ENCODE measurements at regions not wholly inside any gene's neighbourhood (a gene's known extent, or its start where the extent isn't known, plus 50 kb on each side); places are given as distances from the start of the nearest gene placed in this dataset.

- Histone ChIP-seq H3K36me3 (ENCODE audit: control insufficient read depth in 2 of 2, extremely low read depth in 1 of 2, insufficient read depth in 2 of 2, low read length in 2 of 2) (no peaks in the 10 kb centered on the region), H2AFZ (ENCODE audit: low read depth, low read length) (no peak overlapping the region), H3K4me1 (ENCODE audit: control insufficient read depth, extremely low read depth, insufficient read depth, low read length) (no peaks in the 10 kb centered on the region), H3K9ac (replicated peaks; ENCODE audit: extremely low read depth, insufficient read depth, low read length) (no peak overlapping the region), H3K27ac (ENCODE audit: insufficient read depth, low read depth, low read length) (no peak overlapping the region), H3K27me3 (ENCODE audit: control insufficient read depth in 2 of 2, insufficient read depth in 2 of 2, low read length in 2 of 2) (no peaks in the 10 kb centered on the region), H3K9me3 (replicated peaks; ENCODE audit: control insufficient read depth, insufficient read depth, low read length) (peaks cover 2% of the 10 kb centered on the region), H4K20me1 (replicated peaks; ENCODE audit: control insufficient read depth, extremely low read depth, insufficient read depth, low read length) (no peaks in the 10 kb centered on the region), H3K79me2 (ENCODE audit: control insufficient read depth, insufficient read depth, low read length) (no peaks in the 10 kb centered on the region), H3K9me1 (replicated peaks; ENCODE audit: control insufficient read depth, extremely low read depth, insufficient read depth, low read length) (no peaks in the 10 kb centered on the region), H3K4me2 (ENCODE audit: insufficient read depth, low read length) (no peak overlapping the region), H3K4me3 (replicated peaks in 1 of 3; ENCODE audit: insufficient read depth in 1 of 3, low read depth in 1 of 3, low read length in 3 of 3) (no peak overlapping the region)
- CTCF ChIA-PET, result no interaction called here
- TF ChIP-seq FOS (IDR thresholded peaks at IDR 0.05; ENCODE audit: borderline replicate concordance, insufficient read depth, low read length), result no peak
- TF ChIP-seq EZH2 (IDR thresholded peaks at IDR 0.05; ENCODE audit: borderline replicate concordance, low read depth, low read length, severe bottlenecking), result no peak
- no peak for TF ChIP-seq POLR2AphosphoS5 (IDR thresholded peaks at IDR 0.05; ENCODE audit: insufficient read depth, low read depth, low read length)
- no peak for TF ChIP-seq GATA2 (IDR thresholded peaks at IDR 0.05; ENCODE audit: insufficient read depth, insufficient read length, low read depth, low read length)
- TF ChIP-seq POLR2A (IDR thresholded peaks at IDR 0.05; ENCODE audit: low read depth, low read length), result no peak
- no peak for TF ChIP-seq JUN (IDR thresholded peaks at IDR 0.05; ENCODE audit: borderline replicate concordance, insufficient read depth, insufficient read length, low read depth)
- TF ChIP-seq CTCF (IDR thresholded peaks at IDR 0.05; ENCODE audit: extremely low read depth in 1 of 2, insufficient read depth in 1 of 2, low read depth in 1 of 2, low read length in 2 of 2), result no peak
- TF ChIP-seq MYC (IDR thresholded peaks at IDR 0.05; ENCODE audit: low read depth, low read length), result no peak
- TF ChIP-seq, protein P1, sequence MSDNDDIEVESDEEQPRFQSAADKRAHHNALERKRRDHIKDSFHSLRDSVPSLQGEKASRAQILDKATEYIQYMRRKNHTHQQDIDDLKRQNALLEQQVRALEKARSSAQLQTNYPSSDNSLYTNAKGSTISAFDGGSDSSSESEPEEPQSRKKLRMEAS (IDR thresholded peaks at IDR 0.05; ENCODE audit: insufficient read depth, insufficient read length), result no peak
- POLR2A ChIA-PET, result no interaction called here
- no peak for FAIRE-seq
- intact Hi-C loops (cut with micrococcal nuclease), result no loop called here
- no peak for DNase-seq (ENCODE audit: low read depth, low spot score)
- no TSS peak for BruUV-seq (replicated peaks)
- dilution Hi-C loops (cut with MboI; ENCODE audit: extremely low pct_ligation_motif_present, low sequenced_read_pairs), result no loop called here
These were observed 304.5 kb upstream of the KAZN start for GRCh38 chr1:14294006-14294405.
